Keratinocyte (primary cell): ENCODE measurements at regions not wholly inside any gene's neighbourhood (a gene's known extent, or its start where the extent isn't known, plus 50 kb on each side); places are given as distances from the start of the nearest gene placed in this dataset.

ENCODE experiments used
- EZH2 ChIP-seq: IDR thresholded peaks from one replicate; pipeline ENCODE4 v1.6.1; 2012; ENCODE audit warnings: inconsistent platforms, mild to moderate bottlenecking, low read length, moderate library complexity
- TF ChIP-seq, protein P1 (sequence below), 3 experiments: IDR thresholded peaks in 1 of 3; conservative IDR thresholded peaks in 1 of 3; optimal IDR thresholded peaks in 1 of 3; 2 replicates in 2 of 3; 3 replicates in 1 of 3; pipeline versions ENCODE3 to v1.5.1; 2011; ENCODE audit warnings: low read length in 3 of 3, mild to moderate bottlenecking in 3 of 3, moderate library complexity in 2 of 3, control low read depth in 1 of 3, inconsistent platforms in 1 of 3; ENCODE audit not compliant: insufficient read depth in 2 of 3; ENCODE audit errors: extremely low read depth in 1 of 3

DNA sequence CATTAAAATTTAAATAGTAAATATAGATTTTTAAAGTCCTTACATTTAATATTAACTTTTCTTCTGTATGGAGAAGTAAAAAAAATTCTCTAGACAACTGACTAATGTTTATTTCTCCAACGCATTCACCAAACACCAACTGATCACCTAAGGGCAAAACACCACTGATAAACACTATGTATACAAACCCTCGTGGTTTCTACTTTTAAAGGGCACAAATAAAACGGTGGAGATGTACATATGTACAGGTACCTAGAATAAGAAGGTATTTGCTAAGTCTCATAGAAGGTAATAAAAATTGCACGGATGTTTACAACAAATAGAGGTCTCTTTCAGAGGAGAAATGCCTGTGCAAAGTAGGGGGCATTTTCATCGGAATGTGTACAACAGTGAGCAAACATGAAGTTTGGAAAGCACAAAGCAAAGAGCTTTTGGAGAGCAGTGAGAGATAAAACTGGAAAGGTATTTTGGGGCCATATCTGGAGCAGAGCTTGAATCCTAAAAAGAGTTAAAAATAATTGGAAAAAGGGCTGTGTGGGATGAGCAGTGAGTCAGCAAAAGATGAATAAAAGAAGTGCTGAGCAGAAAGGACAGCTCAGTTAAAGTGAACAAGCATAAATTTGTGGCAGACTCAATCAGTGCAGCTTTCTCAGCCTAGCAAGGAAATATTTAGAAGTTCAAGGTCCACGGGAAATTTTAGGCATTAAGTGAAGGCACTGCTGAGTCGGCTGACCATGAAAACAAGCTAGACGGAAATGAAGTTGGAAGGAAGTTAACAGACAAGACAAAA lies 160.0 kb downstream of the TMEM161B start:
- TF ChIP-seq, protein P1, sequence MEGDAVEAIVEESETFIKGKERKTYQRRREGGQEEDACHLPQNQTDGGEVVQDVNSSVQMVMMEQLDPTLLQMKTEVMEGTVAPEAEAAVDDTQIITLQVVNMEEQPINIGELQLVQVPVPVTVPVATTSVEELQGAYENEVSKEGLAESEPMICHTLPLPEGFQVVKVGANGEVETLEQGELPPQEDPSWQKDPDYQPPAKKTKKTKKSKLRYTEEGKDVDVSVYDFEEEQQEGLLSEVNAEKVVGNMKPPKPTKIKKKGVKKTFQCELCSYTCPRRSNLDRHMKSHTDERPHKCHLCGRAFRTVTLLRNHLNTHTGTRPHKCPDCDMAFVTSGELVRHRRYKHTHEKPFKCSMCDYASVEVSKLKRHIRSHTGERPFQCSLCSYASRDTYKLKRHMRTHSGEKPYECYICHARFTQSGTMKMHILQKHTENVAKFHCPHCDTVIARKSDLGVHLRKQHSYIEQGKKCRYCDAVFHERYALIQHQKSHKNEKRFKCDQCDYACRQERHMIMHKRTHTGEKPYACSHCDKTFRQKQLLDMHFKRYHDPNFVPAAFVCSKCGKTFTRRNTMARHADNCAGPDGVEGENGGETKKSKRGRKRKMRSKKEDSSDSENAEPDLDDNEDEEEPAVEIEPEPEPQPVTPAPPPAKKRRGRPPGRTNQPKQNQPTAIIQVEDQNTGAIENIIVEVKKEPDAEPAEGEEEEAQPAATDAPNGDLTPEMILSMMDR (optimal IDR thresholded peaks at IDR 0.05 in 1 of 3, IDR thresholded peaks at IDR 0.05 in 1 of 3, conservative IDR thresholded peaks at IDR 0.05 in 1 of 3; ENCODE audit: extremely low read depth in 1 of 3, insufficient read depth in 2 of 3, low read length in 3 of 3), result no peak
- TF ChIP-seq EZH2, result no peak
